PC-3 (cell line): ENCODE measurements at regions not wholly inside any gene's neighbourhood (a gene's known extent, or its start where the extent isn't known, plus 50 kb on each side); places are given as distances from the start of the nearest gene placed in this dataset.

ENCODE experiments used
- EZH2 ChIP-seq: fragments of 300-600 bp; sonication (generic); IDR thresholded peaks from one replicate; pipeline ENCODE4 v1.6.1; 2017; ENCODE audit warnings: antibody characterized with exemption, mild to moderate bottlenecking, low read length; ENCODE audit not compliant: unreplicated experiment
- TF ChIP-seq, protein P1 (sequence below): fragments of 300-600 bp; sonication (generic); conservative IDR thresholded peaks from 2 replicates; pipeline ENCODE4 v1.5.1; 2017; ENCODE audit warnings: antibody characterized with exemption, low read depth, mild to moderate bottlenecking, low read length

DNA sequence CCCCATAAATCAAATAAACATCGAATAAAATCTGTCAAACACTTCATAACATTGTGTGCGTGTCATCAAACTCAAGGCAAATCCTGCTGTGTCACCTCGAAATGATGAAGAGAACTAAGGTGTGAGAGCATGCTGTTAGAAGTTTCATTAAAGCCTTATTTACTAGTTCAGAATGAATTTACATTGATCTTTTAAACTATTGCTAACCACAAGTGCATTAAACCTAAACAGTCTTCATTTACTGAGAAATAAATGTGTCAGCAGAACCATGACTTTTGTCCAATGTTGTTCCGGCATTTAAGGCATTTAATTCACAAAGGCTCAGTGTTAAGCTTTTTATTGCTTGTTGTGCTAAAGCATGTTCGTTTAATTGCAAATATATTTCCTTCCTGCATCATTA is 474.4 kb downstream of the SETD4 start:
- TF ChIP-seq, protein P1, sequence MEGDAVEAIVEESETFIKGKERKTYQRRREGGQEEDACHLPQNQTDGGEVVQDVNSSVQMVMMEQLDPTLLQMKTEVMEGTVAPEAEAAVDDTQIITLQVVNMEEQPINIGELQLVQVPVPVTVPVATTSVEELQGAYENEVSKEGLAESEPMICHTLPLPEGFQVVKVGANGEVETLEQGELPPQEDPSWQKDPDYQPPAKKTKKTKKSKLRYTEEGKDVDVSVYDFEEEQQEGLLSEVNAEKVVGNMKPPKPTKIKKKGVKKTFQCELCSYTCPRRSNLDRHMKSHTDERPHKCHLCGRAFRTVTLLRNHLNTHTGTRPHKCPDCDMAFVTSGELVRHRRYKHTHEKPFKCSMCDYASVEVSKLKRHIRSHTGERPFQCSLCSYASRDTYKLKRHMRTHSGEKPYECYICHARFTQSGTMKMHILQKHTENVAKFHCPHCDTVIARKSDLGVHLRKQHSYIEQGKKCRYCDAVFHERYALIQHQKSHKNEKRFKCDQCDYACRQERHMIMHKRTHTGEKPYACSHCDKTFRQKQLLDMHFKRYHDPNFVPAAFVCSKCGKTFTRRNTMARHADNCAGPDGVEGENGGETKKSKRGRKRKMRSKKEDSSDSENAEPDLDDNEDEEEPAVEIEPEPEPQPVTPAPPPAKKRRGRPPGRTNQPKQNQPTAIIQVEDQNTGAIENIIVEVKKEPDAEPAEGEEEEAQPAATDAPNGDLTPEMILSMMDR = no peak
- TF ChIP-seq EZH2 = no peak
